Uterus (tissue), 3 donors: ENCODE measurements at regions not wholly inside any gene's neighbourhood (a gene's known extent, or its start where the extent isn't known, plus 50 kb on each side); places are given as distances from the start of the nearest gene placed in this dataset.

ENCODE experiments used
- DNase-seq, 2 donors: peaks; one replicate each; pipeline ENCODE4 v3.0.0-alpha.2; 2019 to 2020
- H3K27ac ChIP-seq, 2 donors: fragments of 200-600 bp; sonication (generic); 1 replicate in 1 of 2; 2 replicates in 1 of 2; pipeline ENCODE4 v1.5.1; 2016 to 2018
- H3K27me3 ChIP-seq, 2 donors: fragments of 200-600 bp; sonication (generic); one replicate each; pipeline ENCODE4 v1.5.1; 2018 to 2019; ENCODE audit warnings: control low read depth in 1 of 2
- H3K36me3 ChIP-seq, 2 donors: fragments of 200-600 bp; sonication (generic); one replicate each; pipeline ENCODE4 v1.5.1; 2019; ENCODE audit warnings: control low read depth in 1 of 2
- H3K4me1 ChIP-seq, 2 donors: fragments of 200-600 bp; sonication (generic); one replicate each; pipeline ENCODE4 v1.5.1; 2018 to 2019; ENCODE audit warnings: control low read depth in 1 of 2
- H3K4me3 ChIP-seq, 2 donors: fragments of 200-600 bp; sonication (generic); 1 replicate in 1 of 2; 2 replicates in 1 of 2; pipeline ENCODE4 v1.5.1; 2018 to 2019; ENCODE audit warnings: mild to moderate bottlenecking in 1 of 2
- H3K9me3 ChIP-seq, 2 donors: fragments of 200-600 bp; sonication (generic); one replicate each; pipeline ENCODE4 v1.5.1; 2019; ENCODE audit warnings: control low read depth in 1 of 2
- CTCF ChIP-seq, 4 experiments: fragments of 200-600 bp in 2 of 4; fragments of 450-650 bp in 2 of 4; sonication (generic) in 2 of 4; IDR thresholded peaks; one replicate each; pipeline ENCODE4 v1.5.1; 2016 to 2019; ENCODE audit warnings: antibody characterized with exemption in 4 of 4, mild to moderate bottlenecking in 2 of 4, moderate library complexity in 1 of 4
- POLR2A ChIP-seq, 2 donors: fragments of 450-650 bp; IDR thresholded peaks; one replicate each; pipeline ENCODE4 v1.6.1; 2016; ENCODE audit warnings: antibody characterized with exemption in 2 of 2, mild to moderate bottlenecking in 1 of 2, moderate library complexity in 1 of 2
- intact Hi-C: fragments of 100-400 bp; cut with DNase I; formaldehyde crosslinking; loops from one replicate; pipeline ENCODE4 v1.15.1; 2023; ENCODE audit warnings: low total_unique reads
- donor health status: DM: yes; HTN: yes; CAD: no.

GRCh38 chr13:73497430-73497829 lies 438.6 kb downstream of the KLF5 start:
- TF ChIP-seq CTCF (IDR thresholded peaks at IDR 0.05) (no peak), POLR2A (IDR thresholded peaks at IDR 0.05) (no peak)
- Histone ChIP-seq H3K27me3 (no peaks in the 10 kb centered on the region), H3K36me3 (no peaks in the 10 kb centered on the region), H3K4me1 (no peaks in the 10 kb centered on the region), H3K9me3 (no peaks in the 10 kb centered on the region), H3K27ac (no peak overlapping the region), H3K4me3 (no peak overlapping the region)
- no peak for DNase-seq
- intact Hi-C loops, result no loop called here

- Histone ChIP-seq H3K9me3 (no peaks in the 10 kb centered on the region), H3K27me3 (no peaks in the 10 kb centered on the region), H3K4me3 (no peak overlapping the region), H3K27ac (no peak overlapping the region), H3K36me3 (no peaks in the 10 kb centered on the region), H3K4me1 (no peaks in the 10 kb centered on the region)
- intact Hi-C loops, result no loop called here
- TF ChIP-seq CTCF (IDR thresholded peaks at IDR 0.05) (no peak), POLR2A (IDR thresholded peaks at IDR 0.05) (no peak)
- DNase-seq, result no peak
Measured at GRCh38 chr13:73496711-73497110, 437.9 kb downstream of the KLF5 start.

- Histone ChIP-seq H3K27me3 (no peaks in the 10 kb centered on the region), H3K27ac (no peak overlapping the region), H3K4me1 (no peaks in the 10 kb centered on the region), H3K36me3 (no peaks in the 10 kb centered on the region), H3K9me3 (no peaks in the 10 kb centered on the region), H3K4me3 (no peak overlapping the region)
- no peak for TF ChIP-seq POLR2A (IDR thresholded peaks at IDR 0.05)
- TF ChIP-seq CTCF (IDR thresholded peaks at IDR 0.05), result no peak
- intact Hi-C loops, result no loop called here
- DNase-seq, result no peak
Measured at GRCh38 chr13:73492811-73493210, 434.0 kb downstream of the KLF5 start.

GRCh38 chr13:73482556-73482955 lies 423.8 kb downstream of the KLF5 start:
- no peak overlapping the region for H3K27ac ChIP-seq
- no peaks in the 10 kb centered on the region for H3K4me1 ChIP-seq
- no peaks in the 10 kb centered on the region for H3K9me3 ChIP-seq
- no peak for TF ChIP-seq CTCF (IDR thresholded peaks at IDR 0.05)
- no peak for TF ChIP-seq POLR2A (IDR thresholded peaks at IDR 0.05)
- intact Hi-C loops, result no loop called here
- DNase-seq, result no peak
- no peak overlapping the region for H3K4me3 ChIP-seq
- no peaks in the 10 kb centered on the region for H3K27me3 ChIP-seq
- no peaks in the 10 kb centered on the region for H3K36me3 ChIP-seq

GRCh38 chr13:73481886-73482445 lies 423.2 kb downstream of the KLF5 start:
- intact Hi-C loops, result no loop called here
- TF ChIP-seq CTCF (IDR thresholded peaks at IDR 0.05) (no peak), POLR2A (IDR thresholded peaks at IDR 0.05) (no peak)
- Histone ChIP-seq H3K4me1 (no peaks in the 10 kb centered on the region), H3K27me3 (no peaks in the 10 kb centered on the region), H3K36me3 (no peaks in the 10 kb centered on the region), H3K9me3 (no peaks in the 10 kb centered on the region), H3K4me3 (no peak overlapping the region), H3K27ac (no peak overlapping the region)
- DNase-seq, result no peak
